Cardiac fibroblast (primary cell): ENCODE measurements at regions not wholly inside any gene's neighbourhood (a gene's known extent, or its start where the extent isn't known, plus 50 kb on each side); places are given as distances from the start of the nearest gene placed in this dataset.

ENCODE experiments used
- DNase-seq, 2 donors: peaks; one replicate each; pipeline versions ENCODE4 v3.0.0 to v3.0.0-alpha.2; 2010; ENCODE audit warnings: low read depth in 2 of 2
- H3K4me3 ChIP-seq, 2 donors: replicated peaks in 1 of 2; 1 replicate in 1 of 2; 2 replicates in 1 of 2; pipeline ENCODE4 v1.5.1; 2011; ENCODE audit warnings: low read depth in 2 of 2, low read length in 2 of 2, mild to moderate bottlenecking in 2 of 2, moderate library complexity in 1 of 2
- CTCF ChIP-seq: IDR thresholded peaks from one replicate; pipeline ENCODE4 v1.5.1; 2011; ENCODE audit warnings: low read depth, mild to moderate bottlenecking, low read length, inconsistent platforms

GRCh38 chr11:119545978-119546915 lies 123.3 kb upstream of the THY1 start:
- no peak for TF ChIP-seq CTCF
- DNase-seq, result no peak
- H3K4me3 ChIP-seq, result no peak overlapping the region

- no peak for DNase-seq
- H3K4me3 ChIP-seq, result no peak overlapping the region
- TF ChIP-seq CTCF, result no peak
These were observed 117.6 kb upstream of the THY1 start for GRCh38 chr11:119540370-119541125.

- H3K4me3 ChIP-seq, result no peak overlapping the region
- no peak for TF ChIP-seq CTCF
These were observed 116.6 kb upstream of the THY1 start for GRCh38 chr11:119539583-119539982.

GRCh38 chr11:119538753-119539152 lies 115.8 kb upstream of the THY1 start:
- TF ChIP-seq CTCF, result no peak
- no peak overlapping the region for H3K4me3 ChIP-seq
- peak in 1 of 2 donors; percentile 5 for DNase-seq

More at GRCh38 chr11:119539583-119539982, 116.6 kb upstream of the THY1 start:
- DNase-seq, result no peak

GRCh38 chr11:119537306-119538253 lies 114.6 kb upstream of the THY1 start:
- TF ChIP-seq CTCF, result no peak
- DNase-seq, result no peak
- no peak overlapping the region for H3K4me3 ChIP-seq

- no peak for DNase-seq
- H3K4me3 ChIP-seq, result no peak overlapping the region
- TF ChIP-seq CTCF, result peak; percentile 3
These were observed 113.8 kb upstream of the THY1 start for GRCh38 chr11:119536801-119537200.
